Astrocyte of the spinal cord (primary cell): ENCODE measurements at regions not wholly inside any gene's neighbourhood (a gene's known extent, or its start where the extent isn't known, plus 50 kb on each side); places are given as distances from the start of the nearest gene placed in this dataset.

Source experiments
- DNase-seq: peaks from one replicate; pipeline ENCODE4 v3.0.0; 2011; ENCODE audit warnings: low read depth, low spot score
- H3K4me3 ChIP-seq: 2 replicates; pipeline ENCODE4 v1.5.1; 2011; ENCODE audit warnings: low read depth, mild to moderate bottlenecking, low read length, moderate library complexity
- in situ Hi-C: cut with HindIII; loops from 2 replicates; pipeline ENCODE4 v1.10.0; 2017; ENCODE audit warnings: low sequenced_read_pairs
- TF ChIP-seq, protein P1 (sequence below): IDR thresholded peaks from 2 replicates; pipeline ENCODE4 v1.5.1; 2012; ENCODE audit warnings: low read depth, mild to moderate bottlenecking, low read length, inconsistent platforms

DNA sequence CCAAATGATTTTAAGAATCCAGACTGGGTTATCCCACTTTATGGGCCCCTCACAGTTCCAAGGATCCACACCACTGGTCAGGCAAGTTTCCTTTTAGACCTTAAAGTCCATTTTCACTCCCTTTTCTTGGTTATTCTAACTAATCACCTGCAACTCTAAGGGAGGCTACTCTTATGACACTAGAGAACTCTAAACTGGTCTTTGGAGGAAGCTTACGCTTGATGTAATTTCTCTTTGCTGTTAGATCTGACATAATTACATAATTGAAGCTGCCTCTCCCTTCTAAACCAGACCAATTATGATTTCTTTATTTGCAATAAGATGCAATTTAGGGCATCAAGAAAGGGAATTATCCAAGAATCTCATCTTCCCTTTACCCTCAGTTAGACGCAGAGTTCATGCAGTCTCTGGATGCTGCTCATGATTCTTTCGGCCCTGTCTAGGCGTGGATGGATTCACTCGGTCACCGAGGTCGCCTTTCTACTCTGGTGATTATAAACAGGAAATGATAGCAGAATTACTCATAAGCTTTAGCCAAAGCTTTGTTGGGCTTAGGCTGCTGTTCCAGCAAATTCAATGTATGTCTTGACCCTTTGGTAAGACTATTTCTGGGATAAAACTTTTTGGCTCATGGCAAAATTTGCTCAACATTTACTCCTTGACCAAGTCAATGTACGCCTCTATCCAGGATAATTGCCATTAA is 130.9 kb upstream of the PRNP start:
- TF ChIP-seq, protein P1, sequence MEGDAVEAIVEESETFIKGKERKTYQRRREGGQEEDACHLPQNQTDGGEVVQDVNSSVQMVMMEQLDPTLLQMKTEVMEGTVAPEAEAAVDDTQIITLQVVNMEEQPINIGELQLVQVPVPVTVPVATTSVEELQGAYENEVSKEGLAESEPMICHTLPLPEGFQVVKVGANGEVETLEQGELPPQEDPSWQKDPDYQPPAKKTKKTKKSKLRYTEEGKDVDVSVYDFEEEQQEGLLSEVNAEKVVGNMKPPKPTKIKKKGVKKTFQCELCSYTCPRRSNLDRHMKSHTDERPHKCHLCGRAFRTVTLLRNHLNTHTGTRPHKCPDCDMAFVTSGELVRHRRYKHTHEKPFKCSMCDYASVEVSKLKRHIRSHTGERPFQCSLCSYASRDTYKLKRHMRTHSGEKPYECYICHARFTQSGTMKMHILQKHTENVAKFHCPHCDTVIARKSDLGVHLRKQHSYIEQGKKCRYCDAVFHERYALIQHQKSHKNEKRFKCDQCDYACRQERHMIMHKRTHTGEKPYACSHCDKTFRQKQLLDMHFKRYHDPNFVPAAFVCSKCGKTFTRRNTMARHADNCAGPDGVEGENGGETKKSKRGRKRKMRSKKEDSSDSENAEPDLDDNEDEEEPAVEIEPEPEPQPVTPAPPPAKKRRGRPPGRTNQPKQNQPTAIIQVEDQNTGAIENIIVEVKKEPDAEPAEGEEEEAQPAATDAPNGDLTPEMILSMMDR = no peak
- no peak overlapping the region for H3K4me3 ChIP-seq
- DNase-seq = peak; percentile 73
- in situ Hi-C loops = no loop called here

DNA sequence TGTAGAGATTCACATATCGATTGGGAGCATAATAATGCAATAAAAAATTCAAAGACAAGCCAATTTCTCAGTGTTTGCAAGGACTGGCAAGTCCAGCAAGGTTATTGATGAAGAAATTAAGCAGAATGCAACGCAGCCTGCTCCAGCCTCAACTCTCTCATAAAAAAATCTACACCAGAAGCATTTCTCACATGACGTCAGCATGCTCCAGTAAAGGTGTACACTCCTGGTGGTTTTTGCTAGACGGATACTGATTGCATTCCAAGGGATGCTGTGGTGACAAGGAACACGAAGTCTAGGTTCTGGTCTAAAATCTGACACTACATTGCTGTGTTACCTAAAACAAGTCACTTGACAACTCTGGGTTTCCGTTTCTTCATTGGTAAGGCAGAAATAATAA is 131.9 kb upstream of the PRNP start:
- no peak overlapping the region for H3K4me3 ChIP-seq
- TF ChIP-seq, protein P1 = no peak
- in situ Hi-C loops = no loop called here
- DNase-seq = no peak

DNA sequence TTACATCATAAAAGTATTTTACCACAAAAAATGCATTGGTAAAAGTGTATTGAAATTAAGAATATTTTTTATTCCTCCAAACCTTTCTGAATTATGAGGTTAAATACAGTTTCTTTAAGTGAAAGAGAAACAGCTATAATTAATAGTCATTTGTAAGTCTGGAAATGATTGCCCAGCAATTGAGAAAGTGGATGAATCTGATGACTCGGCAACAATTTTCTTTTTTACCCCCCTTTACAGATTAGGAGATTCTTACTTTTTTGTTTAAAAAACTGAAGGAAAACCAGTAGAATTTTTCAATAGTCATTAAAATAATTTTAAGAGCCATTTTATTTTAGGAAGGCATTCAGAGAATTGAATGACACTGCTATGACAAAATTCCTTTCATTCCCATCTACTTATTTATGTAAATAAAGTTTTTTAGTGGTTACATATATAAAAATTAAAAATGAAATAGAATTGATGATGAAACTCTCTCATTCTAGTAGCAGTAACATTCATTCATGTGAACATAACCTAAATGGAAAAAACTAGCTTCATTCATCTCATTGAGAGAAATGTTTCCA is 134.1 kb upstream of the PRNP start:
- H3K4me3 ChIP-seq = no peak overlapping the region
- DNase-seq = no peak
- TF ChIP-seq, protein P1 = no peak
- in situ Hi-C loops = no loop called here

DNA sequence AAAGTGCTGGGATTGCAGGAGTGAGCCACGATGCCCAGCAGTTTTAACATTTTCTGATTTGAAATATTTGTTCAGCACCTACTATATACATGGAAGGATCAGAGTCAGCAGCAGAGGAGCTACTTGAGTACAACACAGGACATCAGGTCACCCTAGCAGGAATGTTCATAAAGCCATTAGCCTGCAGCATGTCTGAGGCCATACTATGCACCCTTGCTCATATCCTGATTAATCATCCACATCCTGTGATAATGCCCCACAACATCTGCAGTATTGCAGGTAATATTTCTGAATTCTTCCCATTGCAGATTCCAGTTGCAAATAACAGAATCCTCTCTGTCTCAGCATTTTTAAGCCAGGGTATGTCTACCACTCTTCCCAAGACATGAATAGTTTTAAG is 135.5 kb upstream of the PRNP start:
- in situ Hi-C loops = no loop called here
- TF ChIP-seq, protein P1 = no peak

DNA sequence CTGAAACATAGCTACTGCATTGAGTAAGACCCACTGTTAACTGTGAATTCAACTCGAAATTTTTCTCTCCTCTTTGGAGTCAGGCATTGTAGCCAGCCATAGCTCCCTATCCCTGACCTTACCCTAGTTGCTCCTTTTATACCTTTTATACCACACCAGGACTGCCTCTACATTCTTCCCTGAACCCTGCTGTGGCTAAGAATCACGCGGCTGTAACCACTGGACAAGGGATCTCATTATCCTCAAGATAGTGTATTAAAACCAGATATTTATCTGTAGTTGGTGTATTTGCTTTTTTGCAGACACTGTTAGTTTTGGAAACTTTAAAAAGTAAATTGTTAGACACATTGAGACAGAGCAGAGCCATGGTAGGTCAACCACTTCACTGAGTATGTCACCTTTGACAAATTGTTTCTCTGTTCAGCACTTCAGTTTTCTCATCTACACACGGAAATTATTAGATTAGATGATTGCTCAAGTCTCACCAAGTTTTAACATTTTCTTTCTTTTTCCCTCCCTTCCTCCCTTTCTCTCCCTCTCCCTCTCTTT is 136.5 kb upstream of the PRNP start:
- TF ChIP-seq, protein P1 = no peak
- no peak overlapping the region for H3K4me3 ChIP-seq
- in situ Hi-C loops = no loop called here
- DNase-seq = peak; percentile 31

More for the DNA sequence above, 135.5 kb upstream of the PRNP start:
- no peak overlapping the region for H3K4me3 ChIP-seq
- no peak for DNase-seq

DNA sequence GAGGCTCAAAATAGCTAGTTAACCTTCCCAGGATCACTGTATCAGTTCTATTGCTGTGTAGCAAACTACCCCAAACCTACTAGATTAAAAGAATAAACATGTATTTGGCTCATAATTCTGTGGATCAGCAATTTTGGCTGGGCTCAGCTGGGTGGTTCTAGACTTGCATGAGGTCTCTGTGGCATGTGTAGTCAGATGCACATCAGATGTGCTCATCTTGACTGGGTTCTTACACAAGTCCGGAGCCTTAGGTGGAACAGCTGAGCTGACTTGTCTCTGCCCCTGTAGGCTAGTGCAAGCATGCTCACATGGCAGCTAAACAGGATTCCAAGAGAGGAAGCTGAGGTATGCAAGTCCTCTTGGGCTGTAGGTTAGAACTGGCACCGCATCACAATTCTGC is 137.7 kb upstream of the PRNP start:
- TF ChIP-seq, protein P1 = no peak
- no peak overlapping the region for H3K4me3 ChIP-seq
- DNase-seq = no peak
- in situ Hi-C loops = no loop called here
